Motor neuron (in vitro differentiated cells): ENCODE measurements at regions not wholly inside any gene's neighbourhood (a gene's known extent, or its start where the extent isn't known, plus 50 kb on each side); places are given as distances from the start of the nearest gene placed in this dataset.

Source experiments
- ATAC-seq, 8 experiments: fragments of 200-7000 bp; cut with Tn5 transposase; replicated peaks in 6 of 8; 2 replicates each; pipeline ENCODE4 v1.8.0; 2021; ENCODE audit warnings: mild to moderate bottlenecking in 8 of 8, moderate library complexity in 8 of 8
- H3K27ac ChIP-seq, 2 donors: fragments of 250-450 bp; sonication (Bioruptor Pico); 2 replicates each; pipeline ENCODE4 v1.9.0; 2021; ENCODE audit warnings: antibody characterized with exemption in 2 of 2, mild to moderate bottlenecking in 2 of 2, moderate library complexity in 1 of 2
- H3K4me1 ChIP-seq, 2 donors: fragments of 250-450 bp; sonication (Bioruptor Pico); replicated peaks in 1 of 2; 2 replicates each; pipeline ENCODE4 v1.6.1; 2021; ENCODE audit warnings: antibody characterized with exemption in 2 of 2, mild to moderate bottlenecking in 2 of 2, moderate library complexity in 1 of 2
- H3K4me3 ChIP-seq, 5 donors: fragments of 250-450 bp; sonication (Bioruptor Pico); 2 replicates each; pipeline ENCODE4 v1.9.0; 2021; ENCODE audit warnings: antibody characterized with exemption in 5 of 5, mild to moderate bottlenecking in 5 of 5, moderate library complexity in 4 of 5
- WGBS, 10 experiments: fragments of 450-650 bp; shearing (Covaris generic); methylation state at CpG; one replicate each; pipeline ENCODE4 v1.0.0; 2022; 5-methylcytosine and 5-hydroxymethylcytosine counted together
- in situ Hi-C, 9 experiments: fragments of 400-800 bp; cut with MboI; loops; one replicate each; pipeline ENCODE4 v1.15.0; 2021; ENCODE audit warnings: low sequenced_read_pairs in 9 of 9, low pct_unique_long_range_greater_than_20kb in 2 of 9; ENCODE audit not compliant: unreplicated experiment in 9 of 9

DNA sequence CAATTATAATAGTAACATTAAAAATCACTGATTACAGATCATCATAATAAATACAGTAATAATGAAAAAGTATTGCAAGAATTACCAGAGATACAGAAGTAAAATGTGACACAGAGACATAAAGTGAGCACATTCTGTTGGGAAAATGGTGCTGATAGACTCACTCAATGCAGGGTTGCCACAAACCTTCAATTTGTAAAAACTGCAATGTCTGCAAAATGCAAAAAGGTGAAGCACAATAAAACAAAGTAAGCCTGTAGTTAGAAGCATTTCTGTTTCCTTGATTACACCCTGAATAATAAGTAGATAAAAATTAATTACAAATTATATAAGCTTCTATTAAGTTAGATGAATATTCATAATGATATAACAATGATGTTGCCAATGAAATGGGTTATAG, 736.2 kb upstream of the CHD1 start:
- in situ Hi-C loops: no loop called here
- no peak for ATAC-seq
- H3K4me3 ChIP-seq: no peak overlapping the region

GRCh38 chr5:99651298-99651697, 722.5 kb upstream of the CHD1 start:
- in situ Hi-C loops: no loop called here

More for the DNA sequence above, 736.2 kb upstream of the CHD1 start:
- Histone ChIP-seq H3K4me1 (peaks cover 0 to 5% of the 10 kb centered on the region in 2 donors), H3K27ac (no peak overlapping the region)

DNA sequence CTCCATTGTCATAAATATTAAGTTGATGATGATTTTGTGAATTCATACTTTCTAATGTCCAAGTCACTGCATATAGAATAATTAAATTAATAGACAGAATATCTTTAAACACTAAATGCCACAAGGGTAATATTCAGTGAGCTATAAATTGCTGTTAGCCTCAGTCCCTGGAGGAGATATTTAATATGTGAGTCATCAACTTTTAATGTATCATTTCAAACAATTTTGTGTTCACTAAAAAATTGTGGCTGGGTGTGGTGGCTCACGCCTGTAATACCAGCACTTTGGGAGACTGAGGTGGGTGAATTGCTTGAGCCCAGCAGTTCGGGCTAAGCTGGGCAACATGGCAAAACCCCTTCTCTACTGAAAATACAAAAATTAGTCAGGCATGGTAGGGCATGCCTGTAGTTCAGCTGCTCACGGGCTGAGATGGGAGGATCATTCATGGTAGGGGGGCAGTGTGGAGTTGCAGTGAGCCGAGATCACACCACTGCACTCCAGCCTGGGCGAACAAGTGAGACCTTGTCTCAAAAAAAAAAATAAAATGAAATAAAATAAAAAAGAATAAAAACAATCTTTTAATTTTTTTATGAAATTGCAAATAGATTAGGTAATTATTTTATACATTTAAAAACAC, 717.3 kb upstream of the CHD1 start:
- 16 to 100% (median 71%) methylated on average over 1 to 5 of the region's 5 CpGs for WGBS, 10 experiments
- H3K4me1 ChIP-seq: no peaks in the 10 kb centered on the region
- H3K27ac ChIP-seq: no peak overlapping the region
- in situ Hi-C loops: no loop called here
- ATAC-seq: no peak
- H3K4me3 ChIP-seq: no peak overlapping the region

More at GRCh38 chr5:99651298-99651697, 722.5 kb upstream of the CHD1 start:
- Histone ChIP-seq H3K27ac (no peak overlapping the region), H3K4me1 (no peaks in the 10 kb centered on the region), H3K4me3 (no peak overlapping the region)
- no peak for ATAC-seq

- peak in 1 of 8 experiments; percentile 49 for ATAC-seq
- Histone ChIP-seq H3K27ac (no peak overlapping the region), H3K4me3 (no peak overlapping the region), H3K4me1 (no peaks in the 10 kb centered on the region)
- WGBS, 10 experiments: 0 to 100% (median 80%) methylated on average over 1 of the region's 1 CpG
- in situ Hi-C loops: no loop called here
Measured at GRCh38 chr5:99644822-99645221, 716.0 kb upstream of the CHD1 start.

GRCh38 chr5:99640646-99641045, 711.8 kb upstream of the CHD1 start:
- in situ Hi-C loops: no loop called here
- WGBS, 10 experiments: 0 to 100% (median 71%) methylated on average over 1 to 2 of the region's 2 CpGs
- Histone ChIP-seq H3K27ac (no peak overlapping the region), H3K4me3 (no peak overlapping the region), H3K4me1 (no peaks in the 10 kb centered on the region)
- no peak for ATAC-seq

GRCh38 chr5:99639905-99640304, 711.1 kb upstream of the CHD1 start:
- Histone ChIP-seq H3K4me1 (no peaks in the 10 kb centered on the region), H3K4me3 (no peak overlapping the region), H3K27ac (no peak overlapping the region)
- no peak for ATAC-seq
- in situ Hi-C loops: no loop called here

- ATAC-seq: no peak
- in situ Hi-C loops: no loop called here
- WGBS, 10 experiments: 0 to 100% (median 85%) methylated on average over 1 to 2 of the region's 2 CpGs
- no peaks in the 10 kb centered on the region for H3K4me1 ChIP-seq
- H3K27ac ChIP-seq: no peak overlapping the region
- no peak overlapping the region for H3K4me3 ChIP-seq
Measured at GRCh38 chr5:99636663-99637062, 707.9 kb upstream of the CHD1 start.

DNA sequence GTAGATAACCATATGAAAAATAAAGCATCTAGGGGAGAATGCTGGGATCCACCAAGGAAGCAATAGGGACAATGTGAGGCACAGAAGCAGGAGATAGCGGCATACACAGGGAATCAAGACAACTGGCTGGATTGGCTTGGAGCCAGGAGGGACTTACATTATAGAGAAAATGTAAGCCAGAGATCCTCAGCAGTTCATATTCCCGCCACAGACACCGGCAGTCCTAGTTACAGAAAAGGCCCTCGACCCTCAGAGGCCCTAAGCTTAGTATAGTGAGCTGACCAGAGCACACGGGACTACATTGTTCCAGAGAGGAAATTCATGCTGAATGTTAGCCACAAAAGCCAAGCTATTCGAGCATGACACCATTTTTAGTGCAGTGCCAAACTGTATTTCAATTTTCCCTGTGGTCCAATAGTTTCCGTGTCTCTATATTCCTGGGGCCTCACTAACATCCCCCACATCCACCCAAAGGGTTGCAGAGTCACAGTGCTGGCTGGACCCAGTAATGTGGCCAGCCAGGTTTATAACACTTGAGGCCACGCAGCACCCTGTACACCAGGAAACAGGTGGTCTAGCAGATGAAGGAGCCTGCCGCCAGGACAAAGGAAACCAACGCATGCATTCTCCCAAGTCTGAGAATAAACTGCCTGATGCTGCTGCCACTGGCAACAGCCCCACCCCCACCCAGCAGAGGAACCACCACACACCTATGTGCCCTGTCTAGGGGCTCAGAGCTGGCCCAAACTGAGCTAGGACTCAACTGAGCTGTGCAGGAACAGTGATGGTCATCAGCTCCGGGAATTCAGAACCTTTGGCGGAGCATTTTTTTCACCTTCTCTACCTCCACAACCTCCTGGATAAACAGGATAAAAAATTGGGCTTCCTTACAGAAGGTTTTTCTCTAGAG, 693.2 kb upstream of the CHD1 start:
- WGBS, 10 experiments: 0 to 100% (median 77%) methylated on average over 1 to 10 of the region's 12 CpGs
- no peak overlapping the region for H3K27ac ChIP-seq
- H3K4me1 ChIP-seq: peaks cover 0 to 5% of the 10 kb centered on the region in 2 donors
- no peak for ATAC-seq
- in situ Hi-C loops: no loop called here
- H3K4me3 ChIP-seq: no peak overlapping the region

- in situ Hi-C loops: no loop called here
- no peak for ATAC-seq
- H3K4me3 ChIP-seq: no peak overlapping the region
- H3K4me1 ChIP-seq: peaks cover 0 to 5% of the 10 kb centered on the region in 2 donors
- H3K27ac ChIP-seq: no peak overlapping the region
- WGBS, 10 experiments: 17 to 100% (median 81%) methylated on average over 1 to 8 of the region's 8 CpGs
Measured at GRCh38 chr5:99617335-99617734, 688.5 kb upstream of the CHD1 start.

DNA sequence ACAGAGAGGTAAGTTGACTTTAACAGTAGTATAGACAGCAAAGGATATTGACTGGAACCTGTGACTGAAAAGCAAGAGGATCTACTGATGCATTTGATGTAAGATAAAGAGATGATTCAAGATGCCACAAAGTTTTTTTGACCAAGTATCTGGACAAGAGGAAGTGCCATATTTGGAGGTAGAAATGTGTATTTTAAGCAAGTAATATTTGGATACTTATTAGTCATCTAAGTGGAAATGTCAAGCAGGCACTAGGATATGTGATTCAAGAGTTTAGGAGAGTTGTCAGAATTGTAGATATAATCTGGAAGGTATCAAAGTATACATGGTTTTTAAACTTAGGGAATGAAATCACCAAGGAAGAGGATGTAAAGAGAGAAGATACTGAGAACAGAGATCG, 686.1 kb upstream of the CHD1 start:
- H3K27ac ChIP-seq: no peak overlapping the region
- 0 to 80% (median 58%) methylated on average over 1 of the region's 1 CpG for WGBS, 10 experiments
- peaks cover 0 to 5% of the 10 kb centered on the region in 2 donors for H3K4me1 ChIP-seq
- in situ Hi-C loops: no loop called here
- no peak overlapping the region for H3K4me3 ChIP-seq
- no peak for ATAC-seq

DNA sequence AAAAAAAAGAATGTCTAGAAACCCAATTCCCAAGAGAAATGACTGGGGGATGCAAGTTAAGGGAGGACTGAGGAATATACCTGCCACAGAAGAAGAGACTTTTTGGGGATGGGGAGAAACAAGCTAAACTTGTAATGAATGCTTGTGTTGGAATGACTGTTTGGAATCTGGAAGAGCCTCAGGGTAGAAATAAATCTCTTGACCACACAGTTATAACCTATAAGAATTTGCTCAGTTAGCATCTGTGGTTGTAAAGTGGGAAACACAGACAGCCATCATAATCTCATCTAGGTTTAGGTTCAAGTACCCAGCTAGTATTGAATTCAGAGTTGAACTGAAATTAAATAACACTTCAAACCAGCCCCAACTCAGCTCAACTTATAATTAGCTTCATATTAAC, 678.3 kb upstream of the CHD1 start:
- in situ Hi-C loops: no loop called here
- Histone ChIP-seq H3K4me1 (no peaks in the 10 kb centered on the region), H3K27ac (no peak overlapping the region), H3K4me3 (no peak overlapping the region)
- ATAC-seq: no peak

DNA sequence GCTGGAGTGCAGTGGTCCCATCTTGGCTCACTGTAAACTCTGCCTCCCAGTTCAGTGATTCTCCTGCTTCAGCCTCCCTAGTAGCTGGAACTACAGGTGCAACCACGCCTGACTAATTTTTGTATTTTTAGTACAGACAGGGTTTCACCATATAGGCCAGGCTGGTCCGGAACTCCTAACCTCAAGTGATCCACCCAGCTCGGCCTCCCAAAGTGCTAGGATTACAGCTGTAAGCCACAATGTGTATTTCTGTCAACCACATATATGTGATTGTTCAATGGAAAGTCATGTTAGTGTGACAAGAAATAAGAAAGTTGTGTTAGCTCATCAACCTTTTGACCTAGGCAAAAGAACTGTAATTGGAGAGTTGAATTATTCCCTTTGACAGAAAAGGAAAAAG, 677.1 kb upstream of the CHD1 start:
- WGBS, 10 experiments: 0 to 100% (median 75%) methylated on average over 1 to 3 of the region's 3 CpGs; no CpG with 5 or more reads in 2 of the 10 experiments
- in situ Hi-C loops: no loop called here
- ATAC-seq: no peak
- no peak overlapping the region for H3K27ac ChIP-seq
- H3K4me1 ChIP-seq: no peaks in the 10 kb centered on the region
- no peak overlapping the region for H3K4me3 ChIP-seq

DNA sequence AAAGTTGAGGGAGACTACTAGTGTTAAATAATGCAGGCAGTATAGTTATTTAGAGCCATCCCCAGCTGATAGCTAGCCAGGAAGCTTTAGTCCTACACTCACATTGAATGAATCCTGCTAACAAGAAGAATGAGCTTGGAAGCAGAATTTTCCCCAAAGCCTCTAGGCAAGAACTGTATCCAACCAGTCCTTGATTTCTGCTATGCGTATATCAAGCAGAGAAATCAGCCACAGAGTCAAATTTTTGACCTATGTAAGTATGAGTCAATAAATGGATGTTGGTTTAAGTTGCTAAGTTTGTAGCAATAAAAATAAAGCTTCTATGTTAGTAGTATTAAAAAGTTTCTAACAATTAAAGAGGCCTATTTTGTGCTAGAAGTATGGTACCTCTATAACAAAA, 672.1 kb upstream of the CHD1 start:
- no peak overlapping the region for H3K27ac ChIP-seq
- H3K4me1 ChIP-seq: no peaks in the 10 kb centered on the region
- no peak overlapping the region for H3K4me3 ChIP-seq
- WGBS, 10 experiments: 0 to 100% (median 96%) methylated on average over 1 of the region's 1 CpG; no CpG with 5 or more reads in 2 of the 10 experiments
- no peak for ATAC-seq
- in situ Hi-C loops: no loop called here

- no peak for ATAC-seq
- in situ Hi-C loops: no loop called here
- no peak overlapping the region for H3K27ac ChIP-seq
- no peak overlapping the region for H3K4me3 ChIP-seq
- 8 to 100% (median 60%) methylated on average over 1 of the region's 1 CpG; no CpG with 5 or more reads in 5 of the 10 experiments for WGBS, 10 experiments
- H3K4me1 ChIP-seq: no peaks in the 10 kb centered on the region
Measured at GRCh38 chr5:99590806-99591205, 662.0 kb upstream of the CHD1 start.
